Glutamatergic neuron (in vitro differentiated cells): ENCODE measurements at regions not wholly inside any gene's neighbourhood (a gene's known extent, or its start where the extent isn't known, plus 50 kb on each side); places are given as distances from the start of the nearest gene placed in this dataset.

Source experiments
- DNase-seq: peaks from one replicate; pipeline ENCODE4 v3.0.0; 2022
- H3K27ac Mint-ChIP-seq: one replicate; pipeline ENCODE4 v1.8.0; 2020; ENCODE audit warnings: mild to moderate bottlenecking, mixed read lengths, inconsistent platforms; ENCODE audit not compliant: unreplicated experiment
- H3K27me3 Mint-ChIP-seq: one replicate; pipeline ENCODE4 v1.8.0; 2020; ENCODE audit warnings: mild to moderate bottlenecking, moderate library complexity, mixed read lengths, inconsistent platforms; ENCODE audit not compliant: unreplicated experiment
- H3K36me3 Mint-ChIP-seq: one replicate; pipeline ENCODE4 v1.8.0; 2020; ENCODE audit warnings: mild to moderate bottlenecking, mixed read lengths, inconsistent platforms; ENCODE audit not compliant: unreplicated experiment
- H3K4me1 Mint-ChIP-seq: one replicate; pipeline ENCODE4 v1.8.0; 2020; ENCODE audit warnings: mild to moderate bottlenecking, low read depth, mixed read lengths, inconsistent platforms; ENCODE audit not compliant: unreplicated experiment
- H3K4me3 Mint-ChIP-seq: one replicate; pipeline ENCODE4 v1.8.0; 2020; ENCODE audit warnings: mild to moderate bottlenecking, mixed read lengths, inconsistent platforms; ENCODE audit not compliant: unreplicated experiment
- H3K9me3 Mint-ChIP-seq: one replicate; pipeline ENCODE4 v1.8.0; 2020; ENCODE audit warnings: mild to moderate bottlenecking, moderate library complexity, mixed read lengths, inconsistent platforms; ENCODE audit not compliant: unreplicated experiment
- CTCF ChIP-seq: fragments of 200-600 bp; sonication (generic); IDR thresholded peaks from one replicate; pipeline ENCODE4 v1.5.0; 2021; ENCODE audit not compliant: partially characterized antibody, unreplicated experiment

- peaks cover 3% of the 10 kb centered on the region for H3K27me3 Mint-ChIP-seq
- no peaks in the 10 kb centered on the region for H3K9me3 Mint-ChIP-seq
- no peaks in the 10 kb centered on the region for H3K36me3 Mint-ChIP-seq
- H3K4me1 Mint-ChIP-seq, result peaks cover 8% of the 10 kb centered on the region
- no peak for TF ChIP-seq CTCF
- H3K27ac Mint-ChIP-seq, result no peak overlapping the region
- H3K4me3 Mint-ChIP-seq, result no peak overlapping the region
- no peak for DNase-seq
Observed at GRCh38 chr5:87785554-87786335, 373.0 kb upstream of the CCNH start.

- TF ChIP-seq CTCF, result no peak
- H3K4me1 Mint-ChIP-seq, result peaks cover 8% of the 10 kb centered on the region
- H3K4me3 Mint-ChIP-seq, result no peak overlapping the region
- no peaks in the 10 kb centered on the region for H3K36me3 Mint-ChIP-seq
- no peaks in the 10 kb centered on the region for H3K9me3 Mint-ChIP-seq
- H3K27ac Mint-ChIP-seq, result no peak overlapping the region
- no peak for DNase-seq
- H3K27me3 Mint-ChIP-seq, result peaks cover 3% of the 10 kb centered on the region
Observed at GRCh38 chr5:87784879-87785495, 372.3 kb upstream of the CCNH start.

DNA sequence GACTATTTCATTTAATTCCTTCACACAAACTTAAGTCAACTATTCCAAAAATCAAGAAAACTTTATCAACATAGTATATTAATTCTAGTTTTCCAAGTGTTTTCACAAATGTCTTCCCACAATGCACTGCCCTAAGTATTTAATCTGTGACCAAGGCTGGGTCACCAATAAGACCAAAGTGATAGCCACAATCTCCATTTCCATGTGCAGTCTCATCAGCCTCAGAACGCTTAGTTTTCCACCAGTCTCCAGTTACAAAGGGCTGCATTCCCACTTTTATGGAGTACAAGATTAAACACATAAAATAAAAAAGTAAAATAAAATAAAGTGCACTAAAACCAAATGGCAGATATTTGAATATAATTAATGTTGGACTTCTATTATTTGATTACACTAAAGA lies 371.6 kb upstream of the CCNH start:
- H3K9me3 Mint-ChIP-seq, result no peaks in the 10 kb centered on the region
- H3K36me3 Mint-ChIP-seq, result no peaks in the 10 kb centered on the region
- H3K27ac Mint-ChIP-seq, result no peak overlapping the region
- H3K4me1 Mint-ChIP-seq, result peaks cover 8% of the 10 kb centered on the region
- no peak overlapping the region for H3K4me3 Mint-ChIP-seq
- DNase-seq, result no peak
- TF ChIP-seq CTCF, result no peak
- H3K27me3 Mint-ChIP-seq, result peaks cover 3% of the 10 kb centered on the region

GRCh38 chr5:87782916-87783315 lies 370.2 kb upstream of the CCNH start:
- no peak for DNase-seq
- no peak for TF ChIP-seq CTCF
- Mint-ChIP-seq H3K27me3 (no peaks in the 10 kb centered on the region), H3K4me1 (peaks cover 2% of the 10 kb centered on the region), H3K9me3 (no peaks in the 10 kb centered on the region), H3K36me3 (no peaks in the 10 kb centered on the region), H3K27ac (no peak overlapping the region), H3K4me3 (no peak overlapping the region)

GRCh38 chr5:87781976-87782375 lies 369.2 kb upstream of the CCNH start:
- no peak for DNase-seq
- H3K4me1 Mint-ChIP-seq, result no peaks in the 10 kb centered on the region

More at GRCh38 chr5:87781976-87782375, 369.2 kb upstream of the CCNH start:
- H3K27me3 Mint-ChIP-seq, result no peaks in the 10 kb centered on the region
- TF ChIP-seq CTCF, result no peak
- H3K27ac Mint-ChIP-seq, result no peak overlapping the region
- H3K36me3 Mint-ChIP-seq, result no peaks in the 10 kb centered on the region
- H3K9me3 Mint-ChIP-seq, result no peaks in the 10 kb centered on the region
- no peak overlapping the region for H3K4me3 Mint-ChIP-seq
